MV-4-11 (cell line): ENCODE measurements at regions not wholly inside any gene's neighbourhood (a gene's known extent, or its start where the extent isn't known, plus 50 kb on each side); places are given as distances from the start of the nearest gene placed in this dataset.

ENCODE experiments used
- DNase-seq: peaks from one replicate; lab custom pipeline; 2025; lab: John Stamatoyannopoulos, UW

GRCh38 chr10:85545874-85546273 is 820.7 kb downstream of the GRID1 start:
- peak; percentile 53 for DNase-seq

- no peak for DNase-seq
Observed at GRCh38 chr10:85547460-85548023, 819.1 kb downstream of the GRID1 start.

DNA sequence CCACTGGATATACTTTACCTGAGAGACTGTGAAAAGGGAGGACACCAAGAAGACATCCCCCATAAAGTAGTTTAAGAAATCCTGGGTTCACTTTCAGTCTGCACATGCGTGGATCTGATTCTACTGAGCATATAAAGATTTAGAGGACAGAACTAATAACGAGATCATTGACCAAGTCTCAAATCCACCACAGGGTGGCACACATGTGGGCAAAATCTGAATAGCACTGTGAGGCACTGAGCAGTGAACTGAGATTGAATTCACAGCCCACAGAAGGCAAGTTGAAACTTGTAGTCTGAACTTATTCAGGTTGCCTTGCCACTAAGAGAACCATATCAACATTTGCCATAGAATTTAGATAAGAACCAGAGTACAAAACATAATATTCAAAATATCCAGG is 818.6 kb downstream of the GRID1 start:
- DNase-seq = no peak
